Endometrial microvascular endothelial cells (primary cell): ENCODE measurements at regions not wholly inside any gene's neighbourhood (a gene's known extent, or its start where the extent isn't known, plus 50 kb on each side); places are given as distances from the start of the nearest gene placed in this dataset.

Experiments used
- in situ Hi-C: cut with HindIII; loops from 2 replicates; pipeline ENCODE4 v1.10.0; 2017; ENCODE audit warnings: low sequenced_read_pairs, low pct_unique_long_range_greater_than_20kb; ENCODE audit errors: inconsistent ontology term

- in situ Hi-C loops = no loop called here
Observed at GRCh38 chr9:108634672-108635462, 220.9 kb downstream of the ACTL7B start.

- in situ Hi-C loops = no loop called here
Observed at GRCh38 chr9:108634204-108634603, 221.6 kb downstream of the ACTL7B start.

GRCh38 chr9:108631496-108632285 lies 224.1 kb downstream of the ACTL7B start:
- in situ Hi-C loops = no loop called here

- in situ Hi-C loops = no loop called here
Observed at GRCh38 chr9:108628316-108628715, 227.5 kb downstream of the ACTL7B start.

GRCh38 chr9:108626743-108627142 lies 229.0 kb downstream of the ACTL7B start:
- in situ Hi-C loops = no loop called here

GRCh38 chr9:108621991-108622855 lies 233.6 kb downstream of the ACTL7B start:
- in situ Hi-C loops = no loop called here

- in situ Hi-C loops = no loop called here
Observed at GRCh38 chr9:108620767-108621166, 235.0 kb downstream of the ACTL7B start.

GRCh38 chr9:108618906-108619550 lies 236.8 kb downstream of the ACTL7B start:
- in situ Hi-C loops = no loop called here

- in situ Hi-C loops = no loop called here
Observed at GRCh38 chr9:108617676-108618075, 238.1 kb downstream of the ACTL7B start.

- in situ Hi-C loops = no loop called here
Observed at GRCh38 chr9:108615152-108615551, 240.6 kb downstream of the ACTL7B start.

- in situ Hi-C loops = no loop called here
Observed at GRCh38 chr9:108612513-108612912, 243.3 kb downstream of the ACTL7B start.

GRCh38 chr9:108609897-108610253 lies 245.9 kb downstream of the ACTL7B start:
- in situ Hi-C loops = no loop called here

- in situ Hi-C loops = no loop called here
Observed at GRCh38 chr9:108609227-108609896, 246.4 kb downstream of the ACTL7B start.

- in situ Hi-C loops = no loop called here
Observed at GRCh38 chr9:108607607-108608006, 248.2 kb downstream of the ACTL7B start.

- in situ Hi-C loops = no loop called here
Observed at GRCh38 chr9:108606401-108606800, 249.4 kb downstream of the ACTL7B start.

GRCh38 chr9:108603141-108603540 lies 252.6 kb downstream of the ACTL7B start:
- in situ Hi-C loops = no loop called here

GRCh38 chr9:108600896-108601295 lies 254.9 kb downstream of the ACTL7B start:
- in situ Hi-C loops = no loop called here

GRCh38 chr9:108599571-108599970 lies 256.2 kb downstream of the ACTL7B start:
- in situ Hi-C loops = no loop called here
